Right lung (tissue), 2 donors: ENCODE measurements at regions not wholly inside any gene's neighbourhood (a gene's known extent, or its start where the extent isn't known, plus 50 kb on each side); places are given as distances from the start of the nearest gene placed in this dataset.

Experiments
- DNase-seq, 2 donors: peaks; one replicate each; pipeline ENCODE4 v3.0.0-alpha.2; 2013

DNA sequence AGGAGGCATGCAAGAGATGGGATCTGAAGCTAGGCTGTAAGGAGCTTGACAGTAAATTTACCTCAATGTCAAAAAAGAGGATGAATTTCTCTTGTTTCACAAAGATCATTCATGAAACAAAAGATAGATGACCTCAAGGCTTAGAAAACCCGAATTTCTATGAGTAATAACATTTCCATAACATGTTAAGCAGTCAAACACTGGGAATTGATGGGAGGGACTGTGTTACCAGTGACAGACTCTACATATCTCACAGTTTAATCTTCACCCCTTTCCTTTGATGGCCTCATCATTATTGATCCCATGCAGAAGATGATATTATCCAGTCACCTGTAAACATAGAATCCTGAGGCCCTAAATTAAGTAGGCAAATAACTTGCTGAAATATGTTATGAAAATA lies 53.5 kb upstream of the VGLL3 start:
- no peak for DNase-seq

DNA sequence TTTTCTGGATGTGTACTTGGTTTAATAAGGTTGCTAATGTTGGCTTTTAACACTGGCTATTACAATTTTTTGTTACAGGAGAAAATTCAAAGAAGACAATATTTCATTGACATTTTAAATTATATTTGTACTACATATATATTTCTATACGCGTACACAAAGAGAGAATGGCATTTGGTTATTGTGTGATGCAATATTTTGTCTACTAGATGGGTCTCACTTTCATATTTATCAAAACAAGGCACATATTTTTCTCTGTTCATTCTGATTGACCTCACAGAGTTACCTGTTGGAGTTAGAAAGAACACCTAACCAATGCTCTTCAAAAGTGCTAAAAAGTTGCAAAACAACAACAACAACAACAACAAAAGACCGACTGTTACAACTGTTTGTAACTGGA lies 50.2 kb upstream of the VGLL3 start:
- DNase-seq, result no peak
